RCC 7860 (cell line): ENCODE measurements at regions not wholly inside any gene's neighbourhood (a gene's known extent, or its start where the extent isn't known, plus 50 kb on each side); places are given as distances from the start of the nearest gene placed in this dataset.

Source experiments
- DNase-seq: peaks from one replicate; pipeline ENCODE4 v3.0.0-alpha.2; 2015; ENCODE audit warnings: low spot score
- FAIRE-seq: peaks from 2 replicates; lab custom pipeline; 2012; peaks lifted over from hg19 to GRCh38; lab: Jason Lieb, UNC

DNA sequence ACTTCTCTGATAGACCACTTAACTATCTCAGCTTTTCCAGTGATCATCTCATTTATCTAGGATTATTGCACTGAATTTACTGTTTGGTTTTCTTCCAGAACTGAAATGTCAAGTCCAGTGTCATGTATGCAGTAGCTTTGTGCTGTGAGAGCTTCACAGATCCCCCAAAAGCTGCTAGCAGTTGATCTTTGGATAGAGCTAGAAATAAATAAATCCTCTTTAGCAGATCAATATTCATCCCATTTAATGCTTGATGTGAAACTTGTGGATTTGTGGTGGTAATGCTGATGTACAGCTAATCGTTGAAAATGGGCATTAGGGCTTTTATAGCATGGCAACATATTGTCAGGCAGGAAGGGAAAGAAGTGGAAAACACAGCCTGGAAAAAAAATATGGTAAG is 509.6 kb upstream of the FAM241A start:
- DNase-seq (no peak), FAIRE-seq (no peak)

DNA sequence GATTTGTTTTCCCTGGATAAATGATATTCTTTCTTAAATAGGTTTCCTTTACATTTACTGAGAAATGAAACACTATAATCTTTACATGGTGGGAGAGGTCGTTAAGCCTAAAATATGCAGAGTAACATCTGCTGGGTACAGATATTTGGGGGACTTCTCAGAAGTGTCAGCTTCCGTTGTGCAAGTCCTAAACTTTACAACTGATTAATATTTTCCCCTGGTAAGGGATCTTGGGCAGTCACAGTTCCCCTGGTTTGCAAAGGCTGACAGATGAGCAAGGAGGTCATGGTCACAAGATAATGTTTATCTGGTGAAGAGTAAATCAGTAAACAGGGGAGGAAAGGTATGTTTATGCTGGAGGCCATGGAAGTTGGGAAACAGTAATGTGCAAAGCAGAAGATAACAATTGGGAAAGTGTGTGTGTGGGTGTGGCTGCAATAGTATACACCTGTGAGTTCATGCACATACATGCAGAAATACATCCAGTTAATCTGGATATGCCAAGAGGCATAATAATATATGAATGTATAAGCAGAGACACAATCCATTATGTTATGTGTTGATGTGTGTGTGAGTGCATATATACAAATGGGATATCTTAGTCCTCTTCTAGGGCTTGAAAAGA is 508.2 kb upstream of the FAM241A start:
- FAIRE-seq, result no peak

GRCh38 chr4:111639120-111639690 is 506.0 kb upstream of the FAM241A start:
- no peak for FAIRE-seq
- no peak for DNase-seq

More for the DNA sequence above, 508.2 kb upstream of the FAM241A start:
- no peak for DNase-seq

DNA sequence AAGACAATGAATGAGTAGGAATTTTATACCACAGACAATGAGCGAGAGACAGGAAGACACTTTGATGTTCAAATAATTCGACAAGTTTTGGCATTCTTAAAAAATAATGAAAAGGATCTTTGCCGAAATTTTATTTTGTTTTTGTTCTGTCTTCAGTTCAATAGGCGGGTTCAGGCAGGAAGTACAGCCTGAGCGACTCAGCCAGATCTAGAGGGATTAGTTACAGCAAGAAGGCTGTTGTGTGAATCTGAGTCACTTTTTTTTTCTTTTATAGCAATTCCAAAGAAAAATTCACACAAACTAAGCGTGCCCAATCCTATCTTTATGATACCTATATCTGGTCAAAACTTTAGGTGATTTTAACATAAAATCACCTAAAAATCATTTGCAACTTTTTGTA is 505.4 kb upstream of the FAM241A start:
- DNase-seq (peak; percentile 16), FAIRE-seq (peak; percentile 40)

DNA sequence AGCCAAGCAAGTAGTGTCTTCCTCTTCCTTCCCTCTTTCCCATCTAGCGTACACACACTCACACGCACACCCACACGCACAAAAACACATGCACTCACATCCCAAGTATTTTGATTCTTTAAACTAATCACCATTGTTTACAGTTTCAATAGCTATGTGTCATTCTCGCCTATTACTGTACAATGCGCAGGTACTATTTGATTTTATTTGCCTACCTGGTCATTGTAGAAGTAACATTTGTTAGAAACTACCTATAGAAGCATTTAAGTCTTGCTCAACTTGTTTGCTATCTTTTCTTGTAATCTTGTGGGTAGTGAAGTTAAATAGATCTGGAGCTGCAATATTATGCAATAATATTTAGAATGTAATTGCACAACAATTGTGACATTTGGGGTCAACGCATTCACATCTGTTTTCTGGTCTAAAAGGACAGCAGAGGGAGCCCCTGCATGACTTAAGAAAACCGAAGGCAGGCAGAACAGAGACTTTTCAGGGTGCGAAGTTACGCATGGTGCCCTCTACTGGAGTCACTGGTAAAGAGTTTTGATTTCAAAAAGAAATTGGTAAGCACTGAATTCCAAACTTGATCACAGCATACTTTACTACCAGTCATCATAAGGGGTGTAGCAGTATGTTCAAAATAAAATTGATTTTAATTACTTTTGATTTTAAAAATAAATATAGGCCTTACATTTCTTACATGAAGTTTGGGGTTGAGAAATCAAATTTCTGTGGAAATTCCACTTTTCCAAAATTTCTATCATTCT is 503.3 kb upstream of the FAM241A start:
- DNase-seq, result peak; percentile 49
- peak; percentile 69 for FAIRE-seq

- DNase-seq, result no peak
- no peak for FAIRE-seq
Measured at GRCh38 chr4:111648056-111648455, 497.2 kb upstream of the FAM241A start.

DNA sequence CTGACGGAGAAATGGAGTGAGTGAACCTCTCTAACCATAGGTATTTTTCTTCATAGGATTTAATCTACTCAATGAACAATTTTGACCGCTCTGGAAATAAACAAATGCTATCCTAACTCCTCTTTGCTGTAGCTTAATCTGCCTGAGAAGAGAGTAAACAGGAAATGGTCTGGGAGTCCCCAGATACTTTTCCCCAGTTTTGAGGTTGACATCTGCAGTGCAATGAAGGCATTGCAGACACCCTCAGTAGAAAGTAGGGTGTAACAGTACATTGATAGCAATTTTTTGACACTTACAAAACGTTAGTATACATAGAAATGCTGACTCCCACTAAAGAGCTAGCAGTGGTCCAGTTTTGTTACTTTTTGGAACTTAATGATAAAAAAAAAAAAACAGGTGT is 495.9 kb upstream of the FAM241A start:
- FAIRE-seq (no peak), DNase-seq (no peak)

GRCh38 chr4:111650146-111650545 is 495.1 kb upstream of the FAM241A start:
- no peak for FAIRE-seq
- no peak for DNase-seq

- FAIRE-seq (no peak), DNase-seq (no peak)
Measured at GRCh38 chr4:111650674-111651086, 494.6 kb upstream of the FAM241A start.

DNA sequence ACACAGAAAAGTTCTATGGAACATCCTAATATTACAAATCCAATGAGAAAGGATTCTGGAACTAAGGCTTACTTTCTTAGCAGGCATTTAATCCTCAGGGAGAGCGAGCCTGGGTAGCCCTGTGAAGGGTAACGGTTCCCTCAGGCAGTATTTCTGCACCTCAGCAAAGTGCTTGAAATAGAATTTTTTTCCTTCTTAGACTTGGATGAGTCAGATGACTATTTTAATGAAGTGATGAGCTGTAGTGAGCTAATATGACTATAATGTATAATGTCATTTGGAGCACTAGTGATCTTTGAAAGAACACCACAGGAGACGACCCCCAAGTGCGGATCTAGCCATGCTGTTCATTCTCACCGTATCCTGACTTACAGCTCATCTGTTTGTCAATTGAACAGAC is 493.0 kb upstream of the FAM241A start:
- FAIRE-seq (no peak), DNase-seq (no peak)

GRCh38 chr4:111652986-111653385 is 492.3 kb upstream of the FAM241A start:
- FAIRE-seq, result no peak
- DNase-seq, result no peak

GRCh38 chr4:111662496-111662895 is 482.8 kb upstream of the FAM241A start:
- FAIRE-seq, result no peak
- no peak for DNase-seq

DNA sequence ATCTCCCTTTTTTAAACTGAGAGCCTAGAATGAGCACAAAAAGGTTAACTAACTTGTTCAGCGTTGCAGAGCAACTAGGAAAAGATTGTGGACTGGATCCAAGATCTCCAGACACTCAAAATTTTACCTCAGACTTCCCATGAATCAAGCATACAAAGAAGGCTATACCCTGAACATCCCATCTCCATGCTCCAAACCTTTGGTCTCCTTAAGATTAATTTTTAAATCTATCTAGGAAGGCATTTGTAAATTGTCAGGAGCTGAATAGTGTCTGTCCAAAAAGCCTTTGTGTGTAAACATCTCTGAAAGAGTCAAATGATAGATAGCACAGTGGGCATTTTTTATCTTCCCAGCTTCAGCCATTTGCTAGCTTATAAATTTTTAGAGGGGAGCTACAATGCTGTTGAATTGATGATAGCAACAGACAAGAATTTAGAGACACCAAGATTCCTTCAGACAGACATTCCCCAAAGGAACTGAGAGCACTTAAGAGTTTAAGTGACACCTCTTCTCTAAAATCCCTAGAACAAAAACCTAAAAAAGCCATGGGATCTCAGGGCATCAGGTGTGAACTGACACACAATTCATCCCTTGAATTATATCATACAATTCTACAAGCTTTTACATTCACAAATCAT is 480.8 kb upstream of the FAM241A start:
- no peak for DNase-seq
- FAIRE-seq, result no peak

GRCh38 chr4:111666826-111667360 is 478.4 kb upstream of the FAM241A start:
- no peak for DNase-seq
- no peak for FAIRE-seq

- no peak for FAIRE-seq
- no peak for DNase-seq
Measured at GRCh38 chr4:111671756-111672155, 473.5 kb upstream of the FAM241A start.

GRCh38 chr4:111675746-111676145 is 469.5 kb upstream of the FAM241A start:
- DNase-seq (no peak), FAIRE-seq (no peak)

GRCh38 chr4:111676533-111676932 is 468.7 kb upstream of the FAM241A start:
- no peak for FAIRE-seq

DNA sequence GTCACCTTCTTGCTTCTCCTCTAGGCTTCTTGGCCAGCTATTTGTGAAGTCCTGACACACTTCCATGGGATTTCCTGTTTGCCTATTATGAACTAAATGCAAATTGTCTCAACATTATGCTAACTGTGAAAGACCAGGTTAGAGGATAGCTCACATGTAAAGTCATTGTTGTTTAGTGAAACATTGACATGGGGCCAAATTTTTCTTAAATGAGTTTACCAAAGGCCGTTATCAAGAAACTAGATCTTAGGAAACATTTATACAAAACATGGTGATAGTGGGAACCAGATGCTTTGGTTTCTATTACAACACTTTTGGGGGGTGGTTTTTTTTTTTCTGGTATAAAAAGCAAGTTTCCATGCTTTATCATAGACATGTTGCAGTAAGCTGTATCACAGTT is 466.8 kb upstream of the FAM241A start:
- FAIRE-seq, result no peak

More at GRCh38 chr4:111676533-111676932, 468.7 kb upstream of the FAM241A start:
- DNase-seq, result no peak

GRCh38 chr4:111678908-111679307 is 466.3 kb upstream of the FAM241A start:
- DNase-seq, result no peak
- no peak for FAIRE-seq

More for the DNA sequence above, 466.8 kb upstream of the FAM241A start:
- DNase-seq, result no peak

DNA sequence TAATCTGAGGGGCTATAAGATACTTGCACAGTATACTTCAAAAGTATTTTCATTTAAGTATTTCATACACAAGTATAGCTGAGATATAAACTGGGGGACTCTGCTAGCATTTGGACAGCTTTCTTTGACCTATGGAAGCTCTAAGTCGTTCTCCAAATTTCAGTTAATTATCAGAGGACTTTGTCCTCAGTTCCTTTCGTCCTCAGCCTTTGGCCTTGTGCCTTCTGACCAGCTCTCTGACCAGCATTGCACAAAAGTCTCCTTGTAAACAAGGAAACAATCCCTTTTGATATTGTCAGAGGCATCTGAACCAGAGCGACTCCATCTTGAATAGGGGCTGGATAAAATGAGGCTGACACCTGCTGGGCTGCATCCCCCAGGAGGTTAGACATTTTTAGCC is 464.0 kb upstream of the FAM241A start:
- DNase-seq (no peak), FAIRE-seq (no peak)

- no peak for FAIRE-seq
Measured at GRCh38 chr4:111681751-111682150, 463.5 kb upstream of the FAM241A start.

More at GRCh38 chr4:111681751-111682150, 463.5 kb upstream of the FAM241A start:
- no peak for DNase-seq
